Effector memory CD8-positive, alpha-beta T cell (primary cell): ENCODE measurements at regions not wholly inside any gene's neighbourhood (a gene's known extent, or its start where the extent isn't known, plus 50 kb on each side); places are given as distances from the start of the nearest gene placed in this dataset.

Source experiments
- ATAC-seq: fragments of 150-1000 bp; cut with Tn5 transposase; replicated peaks from 2 replicates; pipeline ENCODE4 v1.10.0; 2021; ENCODE audit warnings: mild to moderate bottlenecking, moderate library complexity
- DNase-seq, 3 experiments: peaks; one replicate each; pipeline ENCODE4 v3.0.0; 2021
- H3K27ac Mint-ChIP-seq, 2 donors: one replicate each; pipeline ENCODE4 v1.8.0; 2022; ENCODE audit warnings: mild to moderate bottlenecking in 2 of 2, mixed read lengths in 2 of 2, moderate library complexity in 2 of 2
- H3K27me3 Mint-ChIP-seq, 2 donors: one replicate each; pipeline ENCODE4 v1.8.0; 2022; ENCODE audit warnings: mixed read lengths in 2 of 2
- H3K36me3 Mint-ChIP-seq: one replicate; pipeline ENCODE4 v1.8.0; 2022; ENCODE audit warnings: mild to moderate bottlenecking, moderate library complexity, mixed read lengths; ENCODE audit not compliant: insufficient read depth
- H3K4me1 Mint-ChIP-seq, 2 donors: one replicate each; pipeline ENCODE4 v1.8.0; 2022; ENCODE audit warnings: low read depth in 2 of 2, mixed read lengths in 2 of 2
- H3K4me3 Mint-ChIP-seq, 2 donors: one replicate each; pipeline ENCODE4 v1.8.0; 2022; ENCODE audit warnings: mild to moderate bottlenecking in 2 of 2, mixed read lengths in 2 of 2, moderate library complexity in 2 of 2
- H3K9me3 Mint-ChIP-seq, 2 donors: one replicate each; pipeline ENCODE4 v1.8.0; 2022; ENCODE audit warnings: mixed read lengths in 2 of 2

DNA sequence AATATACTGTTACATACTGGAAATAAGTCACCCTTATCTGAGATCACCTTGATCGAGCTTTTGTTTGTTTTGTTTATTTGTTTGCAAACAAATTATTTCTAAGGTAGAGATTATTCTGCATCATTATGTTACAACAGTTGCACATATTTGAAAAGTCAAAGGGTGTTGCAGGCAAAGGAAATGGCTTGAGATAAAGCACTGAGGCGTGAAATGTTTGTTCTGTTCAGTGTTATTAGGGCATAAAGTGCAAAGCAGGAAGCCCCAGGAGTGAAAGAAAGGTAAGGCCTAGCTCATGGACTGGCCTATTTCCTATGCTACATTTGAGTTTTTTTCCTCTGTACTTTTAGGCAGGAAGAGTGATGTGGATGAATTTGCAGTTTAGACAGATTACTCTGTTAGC, 1815.6 kb upstream of the LRRTM1 start:
- ATAC-seq (no peak), DNase-seq (no peak)
- H3K27ac Mint-ChIP-seq: no peak overlapping the region
- H3K4me1 Mint-ChIP-seq: no peaks in the 10 kb centered on the region
- H3K36me3 Mint-ChIP-seq: no peaks in the 10 kb centered on the region
- H3K4me3 Mint-ChIP-seq: no peak overlapping the region
- H3K27me3 Mint-ChIP-seq: no peaks in the 10 kb centered on the region
- H3K9me3 Mint-ChIP-seq: peaks cover 4 to 7% of the 10 kb centered on the region in 2 donors

- ATAC-seq: no peak
- Mint-ChIP-seq H3K36me3 (no peaks in the 10 kb centered on the region), H3K9me3 (peaks cover 13 to 18% of the 10 kb centered on the region in 2 donors), H3K27me3 (no peaks in the 10 kb centered on the region), H3K4me1 (no peaks in the 10 kb centered on the region), H3K27ac (no peak overlapping the region), H3K4me3 (no peak overlapping the region)
- DNase-seq: no peak
These were observed 1804.9 kb upstream of the LRRTM1 start for GRCh38 chr2:82109418-82109817.

DNA sequence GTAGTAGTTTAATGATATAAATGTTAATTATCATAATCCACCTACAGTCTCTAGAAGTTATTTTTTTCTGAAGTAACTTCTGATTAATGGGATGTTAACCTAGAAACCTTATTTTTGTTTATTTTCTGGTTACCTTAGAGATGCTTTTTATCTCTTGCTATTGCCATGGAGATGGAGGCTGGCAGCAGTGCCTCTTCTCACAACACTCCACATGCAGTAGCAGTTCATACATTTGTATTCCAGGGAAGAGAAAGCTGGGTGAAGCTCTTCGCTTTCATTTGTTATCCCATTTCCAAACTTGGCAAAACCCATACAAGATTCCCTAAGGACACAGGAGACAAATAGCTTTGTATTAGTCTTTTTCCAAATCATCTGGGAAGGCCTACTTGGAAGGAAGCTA, 1794.1 kb upstream of the LRRTM1 start:
- H3K27ac Mint-ChIP-seq: no peak overlapping the region

DNA sequence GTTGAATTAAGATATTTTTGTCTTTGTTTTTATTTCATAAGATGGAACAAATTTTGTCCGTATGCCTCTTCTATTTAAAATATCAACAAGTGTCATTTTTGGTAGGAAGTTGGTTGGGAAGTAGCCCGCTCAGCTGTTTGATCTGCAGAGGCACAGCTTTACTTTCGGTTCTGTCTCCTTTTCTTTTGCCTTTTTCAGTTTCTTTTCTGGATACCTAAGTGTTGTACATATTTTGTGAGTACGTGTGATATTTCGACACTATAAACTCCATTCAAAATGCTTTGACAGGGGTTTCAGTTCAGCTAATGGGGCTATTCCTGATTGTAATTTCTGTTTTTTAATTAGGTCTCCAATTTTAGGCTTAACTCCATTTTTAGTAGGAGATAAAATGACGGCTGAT, 1785.0 kb upstream of the LRRTM1 start:
- peaks cover 17 to 20% of the 10 kb centered on the region in 2 donors for H3K9me3 Mint-ChIP-seq

More for the DNA sequence above, 1794.1 kb upstream of the LRRTM1 start:
- Mint-ChIP-seq H3K27me3 (no peaks in the 10 kb centered on the region), H3K4me3 (no peak overlapping the region), H3K9me3 (peaks cover 4 to 6% of the 10 kb centered on the region in 2 donors), H3K36me3 (no peaks in the 10 kb centered on the region), H3K4me1 (no peaks in the 10 kb centered on the region)
- DNase-seq (no peak), ATAC-seq (no peak)

DNA sequence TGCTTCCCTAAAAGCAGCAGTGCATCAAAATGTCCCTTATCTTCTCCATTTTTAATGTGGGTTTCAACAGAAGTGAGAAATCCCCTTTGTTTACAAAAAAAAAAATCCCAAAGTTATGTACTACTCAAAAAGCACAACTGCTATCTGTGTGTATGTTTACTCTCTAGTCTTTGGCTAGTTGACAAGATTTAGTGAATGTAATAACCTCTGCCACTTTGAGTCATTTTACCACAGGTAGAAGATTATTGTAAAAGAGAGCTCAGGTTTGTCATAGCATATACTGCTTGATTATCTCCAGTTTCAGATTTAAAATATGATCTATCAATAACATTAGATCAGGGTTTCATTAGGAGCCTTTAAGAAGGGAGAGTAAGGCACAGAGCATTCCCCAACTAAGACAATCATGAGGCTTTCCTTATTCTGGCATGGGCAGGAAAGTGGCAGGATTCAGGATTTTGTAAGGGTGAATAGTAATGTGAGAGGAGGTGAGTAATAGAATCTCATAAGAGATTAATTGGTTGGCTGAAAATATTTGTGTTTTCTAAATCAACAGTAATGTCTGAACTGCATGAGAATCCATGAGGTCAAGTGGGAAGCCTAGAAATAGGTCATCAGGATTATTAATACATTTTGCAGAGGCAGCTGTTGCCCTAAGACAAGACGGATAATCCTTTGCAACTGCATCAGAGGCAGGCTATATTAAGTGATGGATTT, 1780.3 kb upstream of the LRRTM1 start:
- no peaks in the 10 kb centered on the region for H3K36me3 Mint-ChIP-seq
- H3K4me3 Mint-ChIP-seq: no peak overlapping the region
- no peaks in the 10 kb centered on the region for H3K4me1 Mint-ChIP-seq
- ATAC-seq: no peak
- DNase-seq: no peak
- H3K27ac Mint-ChIP-seq: no peak overlapping the region
- H3K9me3 Mint-ChIP-seq: peaks cover 16 to 22% of the 10 kb centered on the region in 2 donors
- no peaks in the 10 kb centered on the region for H3K27me3 Mint-ChIP-seq

More for the DNA sequence above, 1785.0 kb upstream of the LRRTM1 start:
- no peak overlapping the region for H3K27ac Mint-ChIP-seq
- no peak overlapping the region for H3K4me3 Mint-ChIP-seq
- DNase-seq: no peak
- H3K27me3 Mint-ChIP-seq: no peaks in the 10 kb centered on the region
- no peaks in the 10 kb centered on the region for H3K4me1 Mint-ChIP-seq
- ATAC-seq: no peak
- no peaks in the 10 kb centered on the region for H3K36me3 Mint-ChIP-seq

- Mint-ChIP-seq H3K27ac (no peak overlapping the region), H3K9me3 (peaks cover 6 to 8% of the 10 kb centered on the region in 2 donors)
These were observed 1771.3 kb upstream of the LRRTM1 start for GRCh38 chr2:82075875-82076274.

GRCh38 chr2:82062463-82062862, 1757.9 kb upstream of the LRRTM1 start:
- no peak for ATAC-seq

More at GRCh38 chr2:82075875-82076274, 1771.3 kb upstream of the LRRTM1 start:
- H3K4me3 Mint-ChIP-seq: no peak overlapping the region
- H3K36me3 Mint-ChIP-seq: no peaks in the 10 kb centered on the region
- ATAC-seq (no peak), DNase-seq (no peak)
- no peaks in the 10 kb centered on the region for H3K27me3 Mint-ChIP-seq
- no peaks in the 10 kb centered on the region for H3K4me1 Mint-ChIP-seq

GRCh38 chr2:82055846-82056245, 1751.3 kb upstream of the LRRTM1 start:
- Mint-ChIP-seq H3K27ac (no peak overlapping the region), H3K36me3 (no peaks in the 10 kb centered on the region), H3K4me1 (no peaks in the 10 kb centered on the region), H3K27me3 (no peaks in the 10 kb centered on the region), H3K9me3 (peaks cover 5 to 7% of the 10 kb centered on the region in 2 donors), H3K4me3 (no peak overlapping the region)
- DNase-seq: no peak
- ATAC-seq: no peak

More at GRCh38 chr2:82062463-82062862, 1757.9 kb upstream of the LRRTM1 start:
- H3K9me3 Mint-ChIP-seq: peaks cover 3 to 14% of the 10 kb centered on the region in 2 donors
- DNase-seq: no peak
- no peaks in the 10 kb centered on the region for H3K36me3 Mint-ChIP-seq
- H3K4me3 Mint-ChIP-seq: no peak overlapping the region
- no peaks in the 10 kb centered on the region for H3K4me1 Mint-ChIP-seq
- no peaks in the 10 kb centered on the region for H3K27me3 Mint-ChIP-seq
- H3K27ac Mint-ChIP-seq: no peak overlapping the region

DNA sequence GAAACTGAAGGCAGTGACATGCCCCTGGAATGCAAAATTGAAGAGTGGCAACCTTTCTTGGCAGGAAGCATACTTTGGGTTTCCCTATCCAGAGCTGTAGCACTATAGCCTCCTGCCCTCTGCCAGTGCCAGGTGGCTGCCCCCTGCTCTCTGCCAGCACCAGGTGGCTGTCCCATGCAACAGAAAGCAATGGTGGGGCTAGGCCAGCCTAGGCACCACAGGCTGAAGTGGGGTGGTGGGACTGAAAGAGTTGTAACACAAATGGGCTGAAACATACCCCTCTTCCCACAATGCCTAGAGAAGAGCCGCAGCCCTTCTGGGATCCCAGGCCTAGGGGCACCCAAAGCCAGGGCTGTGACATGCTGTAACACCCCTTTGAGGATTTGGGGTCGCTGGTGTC, 1739.3 kb upstream of the LRRTM1 start:
- DNase-seq: no peak
- no peak for ATAC-seq
- peaks cover 0 to 28% of the 10 kb centered on the region in 2 donors for H3K9me3 Mint-ChIP-seq
- no peaks in the 10 kb centered on the region for H3K36me3 Mint-ChIP-seq
- no peaks in the 10 kb centered on the region for H3K4me1 Mint-ChIP-seq
- no peak overlapping the region for H3K4me3 Mint-ChIP-seq
- H3K27ac Mint-ChIP-seq: no peak overlapping the region
- H3K27me3 Mint-ChIP-seq: no peaks in the 10 kb centered on the region

- Mint-ChIP-seq H3K36me3 (no peaks in the 10 kb centered on the region), H3K9me3 (peaks cover 0 to 6% of the 10 kb centered on the region in 2 donors), H3K4me3 (no peak overlapping the region), H3K27ac (no peak overlapping the region), H3K4me1 (no peaks in the 10 kb centered on the region), H3K27me3 (no peaks in the 10 kb centered on the region)
- DNase-seq: no peak
- ATAC-seq: no peak
These were observed 1723.5 kb upstream of the LRRTM1 start for GRCh38 chr2:82027921-82028615.

- no peak for ATAC-seq
These were observed 1719.2 kb upstream of the LRRTM1 start for GRCh38 chr2:82023710-82024109.

DNA sequence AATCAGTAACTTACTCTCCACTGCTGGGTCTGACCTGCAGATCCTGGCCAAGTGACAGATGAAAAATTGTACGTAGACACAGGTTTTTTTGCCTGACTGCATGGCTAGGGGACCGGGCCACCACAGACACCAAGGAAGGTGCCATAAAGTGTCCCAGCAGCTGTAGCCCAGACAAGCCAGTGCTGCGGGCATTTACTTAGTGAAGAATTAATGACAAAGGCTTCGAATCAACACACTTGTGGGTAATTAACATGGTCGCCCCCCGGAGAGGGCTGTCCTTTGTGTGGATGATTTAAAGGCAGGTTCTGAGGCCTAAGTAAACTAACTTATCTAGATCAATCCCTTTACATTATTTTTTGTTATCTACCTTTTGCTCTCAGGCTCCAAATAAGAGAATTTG, 1709.1 kb upstream of the LRRTM1 start:
- H3K4me3 Mint-ChIP-seq: no peak overlapping the region
- H3K36me3 Mint-ChIP-seq: no peaks in the 10 kb centered on the region
- H3K4me1 Mint-ChIP-seq: no peaks in the 10 kb centered on the region

More at GRCh38 chr2:82023710-82024109, 1719.2 kb upstream of the LRRTM1 start:
- Mint-ChIP-seq H3K27me3 (no peaks in the 10 kb centered on the region), H3K36me3 (no peaks in the 10 kb centered on the region), H3K4me1 (no peaks in the 10 kb centered on the region), H3K27ac (no peak overlapping the region), H3K4me3 (no peak overlapping the region), H3K9me3 (peaks cover 0 to 7% of the 10 kb centered on the region in 2 donors)
- no peak for DNase-seq

GRCh38 chr2:82007071-82007664, 1702.6 kb upstream of the LRRTM1 start:
- Mint-ChIP-seq H3K4me1 (no peaks in the 10 kb centered on the region), H3K9me3 (peaks cover 10 to 26% of the 10 kb centered on the region in 2 donors), H3K27me3 (no peaks in the 10 kb centered on the region), H3K36me3 (no peaks in the 10 kb centered on the region), H3K27ac (no peak overlapping the region), H3K4me3 (no peak overlapping the region)
- ATAC-seq (no peak), DNase-seq (no peak)

More for the DNA sequence above, 1709.1 kb upstream of the LRRTM1 start:
- DNase-seq: no peak
- Mint-ChIP-seq H3K9me3 (peaks cover 2 to 11% of the 10 kb centered on the region in 2 donors), H3K27ac (no peak overlapping the region), H3K27me3 (no peaks in the 10 kb centered on the region)
- ATAC-seq: no peak
